CD4-positive, alpha-beta T cell treated with Interferon gamma for 1 hour (primary cell): ENCODE measurements at regions not wholly inside any gene's neighbourhood (a gene's known extent, or its start where the extent isn't known, plus 50 kb on each side); places are given as distances from the start of the nearest gene placed in this dataset.
"Not testable (repeated sequence)": the region's sequence is repeated elsewhere in the genome, so short reads cannot be mapped to it uniquely, and the experiment has no call there.

Experiments used
- DNase-seq: peaks from one replicate; pipeline ENCODE4 v3.0.0-alpha.2; 2020

- DNase-seq = no peak
These were observed 79.4 kb downstream of the IGLL1 start for GRCh38 chr22:23500508-23501260.

DNA sequence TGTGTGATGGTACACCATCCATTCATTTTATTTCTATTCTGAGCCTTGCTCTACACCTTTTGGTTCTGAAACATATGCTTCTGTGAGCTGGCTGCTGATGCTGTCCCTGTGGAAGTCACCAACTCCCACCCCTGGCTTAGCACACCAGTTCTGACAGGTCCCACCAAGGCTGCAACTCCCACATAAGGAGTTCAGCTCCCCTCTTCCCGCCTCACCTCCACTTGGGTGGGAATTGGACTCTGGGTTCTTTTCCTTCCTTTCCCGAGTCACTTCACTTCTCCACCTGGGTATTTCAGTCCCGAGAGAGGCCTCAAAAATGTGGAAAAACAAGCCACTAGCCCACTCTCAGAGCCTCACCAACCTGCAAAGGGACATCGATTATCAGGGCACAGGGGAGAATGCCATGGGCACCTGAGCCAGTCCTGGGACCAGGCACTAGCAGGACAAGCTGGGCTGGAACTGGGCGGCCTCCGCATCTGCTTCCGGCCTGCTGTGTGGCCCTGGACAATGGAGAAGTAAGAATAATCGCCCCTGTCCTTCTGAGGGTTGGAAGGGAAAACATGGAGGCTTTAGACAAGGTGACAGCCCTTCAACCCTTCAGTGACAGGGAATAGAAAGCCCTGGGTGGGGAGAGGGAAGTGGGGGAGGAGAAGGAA, 80.1 kb downstream of the IGLL1 start:
- no peak for DNase-seq

DNA sequence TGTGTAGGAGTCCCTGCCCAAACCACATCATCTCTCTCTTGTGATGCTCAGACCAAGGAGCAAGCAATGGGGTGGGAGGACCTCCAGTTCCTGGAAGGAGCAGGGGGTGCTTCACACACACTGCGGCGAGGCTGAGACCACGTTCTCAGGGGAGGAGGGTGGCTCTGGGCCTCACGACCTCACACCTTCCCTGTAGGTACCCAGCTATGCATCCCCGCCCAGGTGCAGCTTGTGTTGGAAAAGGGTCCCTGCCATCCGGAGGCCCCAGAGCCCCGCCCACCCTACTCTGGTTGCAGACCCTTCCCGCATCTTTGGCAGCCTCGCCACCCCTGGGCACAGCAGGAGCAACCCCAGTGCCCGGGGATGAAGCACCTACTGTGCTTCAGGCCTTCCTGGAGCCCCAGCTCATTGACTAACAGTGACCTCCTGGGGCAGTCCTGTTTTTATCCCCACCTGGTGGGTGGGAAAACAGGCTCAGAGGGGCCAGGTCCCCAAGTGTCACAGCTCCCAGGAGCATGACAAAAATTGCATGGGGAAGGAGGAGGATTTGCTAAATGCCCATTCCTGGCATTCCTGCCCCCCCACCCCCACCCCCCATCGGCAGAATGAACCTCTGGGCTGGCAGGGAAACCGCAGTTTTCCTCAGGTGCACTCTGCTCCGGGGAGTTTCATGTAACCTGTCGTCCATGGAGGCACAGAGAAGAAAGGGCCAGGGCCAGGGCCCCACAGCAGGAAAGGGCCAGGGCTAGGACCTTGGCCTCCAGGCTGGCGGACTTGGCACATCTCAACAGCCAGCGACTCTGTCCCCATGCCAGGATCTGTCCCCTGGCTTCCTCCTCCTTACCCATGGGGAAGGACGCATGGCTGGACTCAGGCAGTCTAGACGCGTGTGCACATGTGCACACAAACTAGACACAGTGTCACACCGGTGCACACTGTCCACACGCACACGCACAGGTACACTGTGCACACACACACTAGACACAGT, 81.0 kb downstream of the IGLL1 start:
- no peak for DNase-seq

GRCh38 chr22:23497889-23498288, 82.2 kb downstream of the IGLL1 start:
- not testable (repeated sequence) for DNase-seq

- DNase-seq = no peak
These were observed 82.8 kb downstream of the IGLL1 start for GRCh38 chr22:23497016-23497885.

- DNase-seq = no peak
These were observed 83.7 kb downstream of the IGLL1 start for GRCh38 chr22:23496445-23496833.

GRCh38 chr22:23495614-23496444, 84.3 kb downstream of the IGLL1 start:
- no peak for DNase-seq

DNA sequence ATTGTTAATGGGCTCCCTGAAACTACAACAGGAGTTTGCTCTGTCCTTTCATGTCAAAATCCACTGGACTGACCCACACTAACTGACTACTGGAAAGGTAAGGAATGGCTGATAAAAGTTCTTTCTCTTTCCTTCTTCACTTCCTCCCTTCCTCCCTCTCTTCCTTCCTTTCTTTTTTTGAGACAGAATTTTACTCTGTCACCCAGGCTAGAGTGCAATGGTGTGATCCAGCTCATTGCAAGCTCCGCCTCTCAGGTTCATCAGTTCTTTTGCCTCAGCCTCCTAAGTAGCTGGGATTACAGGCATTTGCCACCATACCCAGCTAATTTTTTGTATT, 85.2 kb downstream of the IGLL1 start:
- no peak for DNase-seq

- no peak for DNase-seq
These were observed 94.6 kb downstream of the IGLL1 start for GRCh38 chr22:23485490-23485889.

DNA sequence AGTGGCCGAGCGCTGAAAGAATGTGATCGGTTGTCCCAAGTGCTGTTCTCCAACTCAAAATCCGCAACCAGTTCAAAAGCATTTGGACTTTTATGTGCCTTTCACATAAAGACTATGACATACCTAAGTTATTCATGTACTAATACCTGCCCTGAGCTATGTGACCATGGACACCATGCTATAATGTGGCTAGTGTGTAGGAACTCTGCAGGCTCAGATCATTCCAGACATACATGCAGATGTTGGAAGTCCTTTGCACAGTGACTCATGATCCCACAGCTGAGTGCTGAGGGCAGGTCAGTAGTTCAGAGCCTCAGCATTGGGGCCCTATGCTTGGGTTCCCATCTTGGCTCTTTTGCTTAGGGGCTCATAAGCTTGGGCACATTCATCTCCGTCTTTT, 95.4 kb downstream of the IGLL1 start:
- DNase-seq = no peak

DNA sequence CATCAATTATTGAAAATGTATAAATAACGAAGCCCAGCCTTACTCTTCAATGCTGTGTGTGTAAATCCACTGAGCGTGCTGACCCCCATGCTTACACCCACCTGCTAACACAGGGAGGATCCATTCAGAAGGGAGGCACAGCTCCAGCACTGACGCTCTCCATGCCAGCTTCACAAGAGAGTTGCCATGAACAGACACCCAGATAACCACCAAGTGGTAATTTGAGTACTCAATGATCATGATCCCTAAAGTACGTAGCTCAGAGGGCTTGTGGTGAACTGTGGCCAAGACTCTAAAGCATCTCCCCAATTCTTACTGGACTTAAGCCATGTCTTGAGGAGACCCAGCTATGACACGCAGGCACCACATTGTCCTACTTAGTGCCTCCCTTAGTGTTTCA, 98.7 kb downstream of the IGLL1 start:
- no peak for DNase-seq

DNA sequence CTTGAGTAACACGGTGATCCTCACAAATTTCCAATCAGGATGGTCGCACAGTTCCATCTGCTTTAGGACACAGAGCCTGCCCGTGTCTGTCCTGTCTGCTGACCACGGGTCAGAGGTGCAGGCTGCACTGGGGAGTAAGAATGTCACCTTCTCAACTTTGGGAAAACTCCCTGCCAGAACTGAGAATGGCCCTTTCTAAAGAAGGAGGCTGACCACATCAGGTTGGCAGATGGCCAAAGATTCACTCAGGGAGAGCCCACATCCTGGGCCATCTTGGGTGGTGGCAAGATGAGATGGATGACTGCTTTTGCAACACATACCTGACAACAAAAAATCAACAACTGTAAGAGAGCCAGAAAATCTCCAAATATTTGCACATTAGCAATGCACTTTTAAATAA, 101.9 kb downstream of the IGLL1 start:
- no peak for DNase-seq

DNA sequence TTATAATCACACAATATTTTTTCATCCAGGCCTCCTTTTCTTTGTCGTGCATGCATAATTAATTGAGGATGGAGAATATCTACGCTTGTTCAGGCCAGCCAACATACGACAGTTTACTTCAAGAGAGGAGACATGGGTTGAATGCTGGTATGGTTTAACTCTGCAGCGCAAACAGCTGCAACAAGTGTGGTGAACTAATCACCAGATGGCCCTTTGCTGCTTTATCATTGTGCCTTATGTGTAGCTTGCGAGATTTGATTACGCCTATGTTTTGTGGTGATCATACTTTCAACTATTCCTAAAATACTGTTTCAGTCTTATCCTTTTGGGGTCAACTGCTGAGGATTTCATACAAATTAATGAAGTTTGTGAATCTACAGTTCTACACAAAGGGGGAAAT, 105.6 kb downstream of the IGLL1 start:
- DNase-seq = not testable (repeated sequence)

- no peak for DNase-seq
These were observed 106.2 kb downstream of the IGLL1 start for GRCh38 chr22:23473901-23474300.

- DNase-seq = not testable (repeated sequence)
These were observed 107.7 kb downstream of the IGLL1 start for GRCh38 chr22:23472376-23472775.

DNA sequence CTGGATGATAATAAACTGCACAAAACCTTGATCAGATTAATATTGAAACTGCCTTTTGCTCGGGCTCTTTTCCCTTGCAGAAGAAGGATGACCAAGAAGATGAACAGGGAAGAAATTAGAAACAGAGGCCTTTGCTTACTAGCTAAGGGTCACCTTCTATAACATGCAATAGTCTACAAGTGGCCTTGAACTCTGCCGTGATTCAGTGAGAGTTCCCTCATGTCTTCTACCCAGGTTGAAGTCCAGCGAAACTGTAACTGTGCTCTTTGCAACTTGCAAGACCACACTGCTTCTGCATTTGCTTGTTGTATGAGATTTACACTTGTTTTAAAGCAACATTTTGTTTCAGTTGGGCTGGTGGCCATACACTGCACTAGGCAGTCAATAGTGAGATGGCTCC, 108.4 kb downstream of the IGLL1 start:
- no peak for DNase-seq

GRCh38 chr22:23470811-23471389, 109.2 kb downstream of the IGLL1 start:
- no peak for DNase-seq

GRCh38 chr22:23467721-23468294, 112.3 kb downstream of the IGLL1 start:
- DNase-seq = no peak

- no peak for DNase-seq
These were observed 113.7 kb downstream of the IGLL1 start for GRCh38 chr22:23466351-23466750.

DNA sequence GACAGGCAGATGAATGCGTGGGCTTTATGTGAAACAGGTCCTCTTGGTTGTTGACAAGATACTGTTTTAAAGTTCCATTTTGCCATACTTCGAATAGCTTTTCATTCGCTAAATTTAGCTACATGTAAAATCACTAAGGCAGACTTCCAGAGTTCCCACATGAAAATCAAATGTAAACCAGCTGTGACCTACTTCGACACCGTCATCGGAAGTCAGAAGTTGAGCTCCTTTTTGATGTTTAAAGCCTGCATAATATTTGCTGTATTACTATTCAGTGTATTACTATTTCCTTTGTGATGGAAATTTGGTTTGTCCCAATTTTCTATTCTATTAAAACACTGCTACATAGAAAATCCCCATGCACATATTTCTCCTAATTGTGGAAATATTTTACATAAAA, 115.3 kb downstream of the IGLL1 start:
- not testable (repeated sequence) for DNase-seq

DNA sequence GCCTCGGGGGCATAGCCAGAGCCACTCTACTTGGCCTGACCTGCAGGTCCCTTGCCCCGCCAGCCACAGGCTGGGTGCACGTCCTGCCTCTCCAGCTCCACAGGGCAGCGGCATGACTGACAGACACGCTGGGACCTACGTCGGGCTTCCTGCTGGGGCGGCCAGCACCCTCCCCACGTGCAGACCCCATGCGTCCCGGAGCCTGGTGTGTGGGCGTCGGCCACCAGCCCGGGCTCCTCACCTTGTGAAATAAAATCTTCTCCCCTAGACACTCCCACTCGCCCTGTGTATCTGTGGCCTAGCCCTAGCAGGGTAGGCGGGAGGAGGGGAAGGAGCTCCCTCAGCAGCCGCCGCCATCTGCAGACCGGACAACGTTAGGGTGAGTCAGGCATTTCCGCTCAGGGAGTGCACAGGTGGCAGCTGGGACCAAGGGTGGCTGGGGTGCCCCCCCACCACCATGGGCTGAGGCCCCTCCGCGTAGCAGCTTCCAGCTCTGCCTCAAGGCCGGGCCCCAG, 119.5 kb downstream of the IGLL1 start:
- not testable (repeated sequence) for DNase-seq
